Activated CD4-positive, alpha-beta T cell treated with anti-CD3 and anti-CD28 coated beads for 24 hours (primary cell): ENCODE measurements at regions not wholly inside any gene's neighbourhood (a gene's known extent, or its start where the extent isn't known, plus 50 kb on each side); places are given as distances from the start of the nearest gene placed in this dataset.

Experiments used
- DNase-seq, 2 donors: peaks; one replicate each; pipeline ENCODE4 v3.0.0-alpha.2; 2020; ENCODE audit warnings: low read depth in 2 of 2

GRCh38 chr18:40673150-40673549 is 1281.9 kb upstream of the PIK3C3 start:
- no peak for DNase-seq

GRCh38 chr18:40672590-40672989 is 1282.4 kb upstream of the PIK3C3 start:
- DNase-seq, result no peak

- no peak for DNase-seq
Measured at GRCh38 chr18:40670668-40671375, 1284.2 kb upstream of the PIK3C3 start.

- no peak for DNase-seq
Measured at GRCh38 chr18:40662898-40663437, 1292.1 kb upstream of the PIK3C3 start.

GRCh38 chr18:40653682-40654081 is 1301.4 kb upstream of the PIK3C3 start:
- DNase-seq, result no peak

- no peak for DNase-seq
Measured at GRCh38 chr18:40652321-40652720, 1302.7 kb upstream of the PIK3C3 start.

GRCh38 chr18:40651163-40651562 is 1303.9 kb upstream of the PIK3C3 start:
- DNase-seq, result no peak

- DNase-seq, result no peak
Measured at GRCh38 chr18:40642692-40643229, 1312.3 kb upstream of the PIK3C3 start.

- no peak for DNase-seq
Measured at GRCh38 chr18:40631319-40631718, 1323.7 kb upstream of the PIK3C3 start.

GRCh38 chr18:40630496-40630895 is 1324.5 kb upstream of the PIK3C3 start:
- DNase-seq, result no peak

- no peak for DNase-seq
Measured at GRCh38 chr18:40624959-40625358, 1330.1 kb upstream of the PIK3C3 start.

- DNase-seq, result no peak
Measured at GRCh38 chr18:40613721-40614120, 1341.3 kb upstream of the PIK3C3 start.

- no peak for DNase-seq
Measured at GRCh38 chr18:40612356-40612755, 1342.7 kb upstream of the PIK3C3 start.

- DNase-seq, result no peak
Measured at GRCh38 chr18:40608226-40608625, 1346.8 kb upstream of the PIK3C3 start.

GRCh38 chr18:40607542-40608148 is 1347.4 kb upstream of the PIK3C3 start:
- no peak for DNase-seq

- no peak for DNase-seq
Measured at GRCh38 chr18:40606996-40607395, 1348.0 kb upstream of the PIK3C3 start.

- no peak for DNase-seq
Measured at GRCh38 chr18:40583671-40584070, 1371.4 kb upstream of the PIK3C3 start.

- no peak for DNase-seq
Measured at GRCh38 chr18:40582105-40582504, 1372.9 kb upstream of the PIK3C3 start.

- no peak for DNase-seq
Measured at GRCh38 chr18:40577981-40578365, 1377.1 kb upstream of the PIK3C3 start.

GRCh38 chr18:40577239-40577980 is 1377.6 kb upstream of the PIK3C3 start:
- no peak for DNase-seq

GRCh38 chr18:40576507-40577115 is 1378.4 kb upstream of the PIK3C3 start:
- DNase-seq, result no peak

- no peak for DNase-seq
Measured at GRCh38 chr18:40570615-40571014, 1384.4 kb upstream of the PIK3C3 start.
